HFF-Myc (cell line): ENCODE measurements at regions not wholly inside any gene's neighbourhood (a gene's known extent, or its start where the extent isn't known, plus 50 kb on each side); places are given as distances from the start of the nearest gene placed in this dataset.

Experiments used
- DNase-seq: peaks from one replicate; pipeline ENCODE4 v3.0.0-alpha.2; 2011; ENCODE audit warnings: low read depth; ENCODE audit errors: extremely low read depth
- H3K4me3 ChIP-seq: replicated peaks from 2 replicates; pipeline ENCODE4 v1.5.1; 2011; ENCODE audit warnings: low read depth, mild to moderate bottlenecking, control low read depth, low read length
- TF ChIP-seq, protein P1 (sequence below): IDR thresholded peaks from 2 replicates; pipeline ENCODE4 v1.5.1; 2012; ENCODE audit warnings: mild to moderate bottlenecking, low read depth, low read length, control low read depth; ENCODE audit errors: missing control alignments

DNA sequence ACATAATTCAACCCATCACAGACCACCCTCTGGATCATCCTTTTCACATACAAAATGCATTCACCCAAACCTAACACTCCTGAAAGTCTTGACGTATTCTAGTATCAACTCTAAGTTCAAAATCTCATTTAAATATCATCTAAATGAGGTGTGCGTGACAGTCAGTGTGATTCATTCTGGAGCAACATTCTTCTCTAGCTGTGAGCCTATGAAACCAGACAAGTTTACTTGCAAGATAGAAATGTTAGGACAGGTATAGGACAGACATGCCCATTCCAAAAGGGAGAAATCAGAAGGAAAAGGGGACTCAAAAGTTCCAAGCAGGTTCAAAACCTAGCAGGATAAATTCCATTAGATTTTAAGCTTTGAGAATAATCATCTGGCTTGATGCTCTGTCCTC, 329.7 kb downstream of the CD83 start:
- no peak for DNase-seq
- TF ChIP-seq, protein P1, sequence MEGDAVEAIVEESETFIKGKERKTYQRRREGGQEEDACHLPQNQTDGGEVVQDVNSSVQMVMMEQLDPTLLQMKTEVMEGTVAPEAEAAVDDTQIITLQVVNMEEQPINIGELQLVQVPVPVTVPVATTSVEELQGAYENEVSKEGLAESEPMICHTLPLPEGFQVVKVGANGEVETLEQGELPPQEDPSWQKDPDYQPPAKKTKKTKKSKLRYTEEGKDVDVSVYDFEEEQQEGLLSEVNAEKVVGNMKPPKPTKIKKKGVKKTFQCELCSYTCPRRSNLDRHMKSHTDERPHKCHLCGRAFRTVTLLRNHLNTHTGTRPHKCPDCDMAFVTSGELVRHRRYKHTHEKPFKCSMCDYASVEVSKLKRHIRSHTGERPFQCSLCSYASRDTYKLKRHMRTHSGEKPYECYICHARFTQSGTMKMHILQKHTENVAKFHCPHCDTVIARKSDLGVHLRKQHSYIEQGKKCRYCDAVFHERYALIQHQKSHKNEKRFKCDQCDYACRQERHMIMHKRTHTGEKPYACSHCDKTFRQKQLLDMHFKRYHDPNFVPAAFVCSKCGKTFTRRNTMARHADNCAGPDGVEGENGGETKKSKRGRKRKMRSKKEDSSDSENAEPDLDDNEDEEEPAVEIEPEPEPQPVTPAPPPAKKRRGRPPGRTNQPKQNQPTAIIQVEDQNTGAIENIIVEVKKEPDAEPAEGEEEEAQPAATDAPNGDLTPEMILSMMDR, result no peak
- no peak overlapping the region for H3K4me3 ChIP-seq

- no peak overlapping the region for H3K4me3 ChIP-seq
- no peak for DNase-seq
- TF ChIP-seq, protein P1, result no peak
These were observed 330.7 kb downstream of the CD83 start for GRCh38 chr6:14448246-14448645.

DNA sequence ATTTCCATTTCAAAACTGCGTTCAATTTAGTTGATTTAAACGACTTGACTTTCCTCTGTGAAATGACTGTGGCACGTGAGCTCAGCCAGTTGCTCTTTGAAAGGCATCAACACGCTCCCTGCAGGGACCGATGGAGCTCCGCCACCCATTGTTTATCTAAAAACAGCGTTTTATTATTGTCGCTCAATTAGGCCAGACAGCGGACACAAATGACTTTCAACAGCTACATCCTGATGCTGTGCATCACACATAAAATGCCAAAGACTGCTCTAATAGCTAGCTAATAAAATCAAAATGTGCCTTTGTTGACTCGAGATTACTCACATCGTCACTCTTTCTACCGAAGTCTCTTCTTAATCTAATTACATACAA, 332.5 kb downstream of the CD83 start:
- DNase-seq, result no peak
- H3K4me3 ChIP-seq, result no peak overlapping the region

GRCh38 chr6:14450578-14450977, 333.0 kb downstream of the CD83 start:
- no peak overlapping the region for H3K4me3 ChIP-seq

More for the DNA sequence above, 332.5 kb downstream of the CD83 start:
- TF ChIP-seq, protein P1, result no peak

DNA sequence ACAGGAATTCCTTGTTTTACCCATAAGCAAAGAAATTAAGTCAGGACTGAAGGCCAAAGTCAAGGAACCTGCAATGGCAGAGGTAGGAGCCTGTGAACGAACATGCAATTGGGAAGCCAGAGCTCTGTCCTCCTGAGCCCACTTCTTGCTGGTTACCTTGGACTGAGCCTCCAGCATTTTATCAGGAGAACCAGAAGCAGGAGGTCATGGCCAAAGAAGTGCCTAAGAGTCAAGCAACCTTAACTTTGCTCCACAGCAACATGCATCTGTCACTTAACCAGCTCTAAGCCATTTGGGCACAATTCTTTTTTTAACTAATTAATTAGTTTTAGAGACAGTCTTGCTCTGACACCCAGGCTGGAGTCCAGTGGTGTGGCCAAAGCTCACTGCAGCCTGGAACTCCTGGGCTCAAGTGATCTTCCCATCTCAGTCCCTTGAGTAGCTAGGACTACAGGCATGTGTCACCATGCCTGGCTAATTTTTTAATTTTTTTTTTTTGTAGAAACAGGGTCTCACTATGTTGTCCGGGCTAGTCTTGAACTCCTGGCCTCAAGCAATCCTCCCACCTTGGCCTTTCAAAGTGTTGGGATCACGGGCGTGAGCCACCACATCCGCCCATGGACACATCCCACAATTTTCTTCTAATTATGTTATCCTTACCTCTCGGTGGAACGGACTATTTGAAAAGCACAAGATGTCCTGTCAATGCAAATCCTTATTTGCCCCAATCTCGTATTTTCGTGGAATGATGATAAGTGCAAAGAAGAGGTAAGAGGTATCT, 334.2 kb downstream of the CD83 start:
- H3K4me3 ChIP-seq, result no peak overlapping the region
- DNase-seq, result no peak
- TF ChIP-seq, protein P1, result no peak

More at GRCh38 chr6:14450578-14450977, 333.0 kb downstream of the CD83 start:
- no peak for DNase-seq
- TF ChIP-seq, protein P1, result no peak

DNA sequence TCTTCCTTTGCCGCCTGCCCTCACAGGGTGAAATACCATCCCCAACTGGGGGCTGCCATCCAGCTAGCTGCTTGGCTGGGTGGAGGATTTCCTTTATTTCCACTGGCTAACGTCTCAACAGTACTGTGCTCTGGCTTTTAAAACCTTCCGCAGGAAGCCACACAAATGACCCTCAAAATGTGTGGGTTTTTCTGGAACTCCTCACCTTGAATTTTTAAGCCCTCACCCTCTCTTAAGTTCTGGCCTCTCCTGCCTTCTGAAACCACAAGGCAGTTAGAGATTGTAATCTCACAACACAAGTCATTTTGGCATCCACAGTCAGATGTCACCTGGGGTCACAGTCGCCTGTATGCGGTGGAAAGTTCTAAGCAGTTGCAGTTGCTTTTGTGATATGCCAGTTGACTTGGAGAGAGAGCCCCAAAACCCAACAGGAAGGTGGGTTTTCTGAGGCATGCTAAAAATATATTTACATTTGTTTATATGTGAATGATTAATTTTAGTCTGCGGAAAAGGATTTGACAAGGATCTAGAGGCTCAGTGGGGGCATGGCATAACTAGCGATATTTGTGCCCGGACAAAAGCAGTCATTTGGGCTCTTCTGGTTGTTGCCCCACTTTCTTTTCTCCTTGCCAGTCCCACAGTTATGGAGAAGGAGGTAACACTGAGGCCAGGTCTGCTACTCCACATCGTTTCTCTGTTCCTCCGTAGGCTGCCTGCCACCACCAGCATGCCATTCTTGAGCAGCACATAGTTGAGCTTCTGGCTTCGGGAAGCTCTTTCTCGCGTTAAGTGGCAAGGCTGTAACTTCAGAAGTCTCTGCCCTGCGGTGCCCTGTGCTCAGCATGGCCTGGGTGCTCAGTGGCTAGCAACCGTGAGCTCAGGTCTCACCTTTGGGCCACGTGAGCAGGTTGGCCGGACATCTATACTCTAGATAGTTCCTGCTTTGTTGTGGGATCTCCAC, 335.3 kb downstream of the CD83 start:
- no peak overlapping the region for H3K4me3 ChIP-seq
- TF ChIP-seq, protein P1, result no peak
- no peak for DNase-seq
